HG03135 (cell line): ENCODE measurements at regions not wholly inside any gene's neighbourhood (a gene's known extent, or its start where the extent isn't known, plus 50 kb on each side); places are given as distances from the start of the nearest gene placed in this dataset.
A peak's percentile ranks its signal among the peaks of the same experiment; 100 is the strongest.
"Not testable (repeated sequence)": the region's sequence is repeated elsewhere in the genome, so short reads cannot be mapped to it uniquely, and the experiment has no call there.

Experiments used
- ATAC-seq: cut with Tn5 transposase; IDR thresholded peaks from one replicate; pipeline ENCODE4 v1.9.1; 2021; ENCODE audit warnings: mild to moderate bottlenecking, moderate library complexity; ENCODE audit not compliant: unreplicated experiment

DNA sequence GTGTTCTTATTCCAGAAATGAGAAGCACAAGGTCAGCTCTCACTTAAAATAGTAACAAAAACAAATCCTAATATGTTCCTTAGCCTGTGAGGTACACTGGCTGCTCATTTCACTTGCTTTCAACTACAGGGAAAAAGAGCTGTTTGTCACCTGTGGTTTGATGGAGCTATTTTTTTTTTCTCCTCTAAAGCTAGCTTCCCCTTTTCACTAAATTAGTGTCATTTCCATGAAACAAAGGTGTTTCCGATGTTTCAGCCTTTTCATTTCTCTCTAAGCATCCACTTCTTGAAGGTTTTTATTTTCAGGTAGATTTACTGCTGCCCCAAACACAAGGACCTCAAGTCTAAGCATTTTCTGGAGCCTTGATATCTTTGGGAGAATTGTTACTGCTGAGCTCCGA is 148.6 kb downstream of the RBMX2 start:
- no peak for ATAC-seq

- peak; percentile 67 for ATAC-seq
Observed at GRCh38 chrX:130552444-130553073, 150.8 kb downstream of the RBMX2 start.

- ATAC-seq = no peak
Observed at GRCh38 chrX:130555341-130555740, 153.6 kb downstream of the RBMX2 start.

DNA sequence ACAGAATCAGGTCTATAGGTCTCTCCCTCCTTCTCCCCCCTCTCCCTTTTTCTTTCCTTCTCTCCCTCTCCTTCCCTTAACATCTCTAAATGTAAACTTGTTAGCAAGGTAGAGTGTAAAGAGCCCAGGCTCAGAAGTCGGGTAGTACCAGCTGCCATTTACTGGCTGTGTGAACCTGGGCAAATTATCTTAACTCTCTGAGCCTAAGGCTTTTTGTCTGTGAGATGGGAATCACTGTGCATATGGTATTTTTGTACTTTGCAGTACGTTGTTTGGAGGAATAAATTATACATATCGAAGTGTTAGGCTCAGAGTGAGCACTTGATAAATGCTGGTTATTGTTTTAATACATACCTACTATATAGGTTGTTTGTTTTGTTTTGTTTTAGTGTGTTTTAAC is 154.0 kb downstream of the RBMX2 start:
- ATAC-seq = no peak

DNA sequence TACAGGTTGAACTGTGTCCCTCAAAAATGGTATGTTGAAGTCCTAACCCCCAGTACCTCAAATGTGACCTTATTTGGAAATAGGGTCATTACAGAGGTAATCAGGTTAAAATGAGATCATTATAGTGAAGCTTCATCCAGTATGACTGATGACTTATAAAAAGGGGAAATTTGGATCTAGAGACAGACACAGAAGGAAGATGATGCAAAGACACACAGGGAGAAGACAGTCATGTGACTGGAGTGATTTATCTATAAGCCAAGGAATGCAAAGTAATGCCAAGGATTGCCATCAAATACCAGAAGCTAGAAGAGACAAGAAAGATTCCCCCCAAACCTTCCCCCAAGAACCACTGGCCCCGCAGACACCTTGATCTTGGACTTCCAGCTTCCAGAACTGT is 155.2 kb downstream of the RBMX2 start:
- ATAC-seq = no peak

GRCh38 chrX:130560544-130560943 is 158.8 kb downstream of the RBMX2 start:
- no peak for ATAC-seq

DNA sequence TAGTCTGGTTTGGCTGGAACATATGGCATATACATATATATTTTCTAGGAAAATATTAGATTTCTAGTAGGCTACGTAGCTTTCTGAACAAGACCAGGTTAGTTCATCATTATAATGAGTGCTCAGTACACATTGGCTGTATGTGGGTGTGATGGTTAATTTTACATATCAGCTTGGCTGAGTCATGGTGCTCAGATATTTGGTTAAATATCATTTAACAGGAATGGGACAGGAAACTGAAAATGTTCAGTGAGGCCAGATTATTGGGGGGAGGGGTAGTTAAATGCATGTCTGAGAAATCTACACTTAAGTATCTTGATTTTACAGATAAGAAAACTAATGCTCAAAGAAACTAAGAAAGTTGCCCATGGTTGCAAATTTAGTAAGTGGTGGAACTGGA is 160.1 kb downstream of the RBMX2 start:
- no peak for ATAC-seq

DNA sequence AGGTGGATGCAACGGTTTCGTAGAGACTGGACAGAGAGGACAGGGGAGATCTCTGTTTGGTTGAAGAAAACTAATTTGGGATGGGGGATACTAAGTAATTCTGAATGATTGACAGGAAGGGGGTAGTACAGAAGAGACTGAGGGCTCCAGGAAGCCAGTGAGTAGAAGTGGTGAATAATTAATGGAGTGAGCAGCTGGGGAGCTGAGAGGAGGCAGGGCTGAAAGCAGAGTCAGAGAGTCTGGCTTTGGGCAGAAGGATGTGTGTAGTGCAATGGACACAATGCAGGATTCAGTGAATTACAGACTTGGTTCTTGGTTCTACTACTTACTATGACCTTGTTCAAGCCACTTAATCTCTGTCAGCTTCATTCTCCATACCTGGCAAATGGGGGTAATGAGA is 161.7 kb downstream of the RBMX2 start:
- ATAC-seq = peak; percentile 81

DNA sequence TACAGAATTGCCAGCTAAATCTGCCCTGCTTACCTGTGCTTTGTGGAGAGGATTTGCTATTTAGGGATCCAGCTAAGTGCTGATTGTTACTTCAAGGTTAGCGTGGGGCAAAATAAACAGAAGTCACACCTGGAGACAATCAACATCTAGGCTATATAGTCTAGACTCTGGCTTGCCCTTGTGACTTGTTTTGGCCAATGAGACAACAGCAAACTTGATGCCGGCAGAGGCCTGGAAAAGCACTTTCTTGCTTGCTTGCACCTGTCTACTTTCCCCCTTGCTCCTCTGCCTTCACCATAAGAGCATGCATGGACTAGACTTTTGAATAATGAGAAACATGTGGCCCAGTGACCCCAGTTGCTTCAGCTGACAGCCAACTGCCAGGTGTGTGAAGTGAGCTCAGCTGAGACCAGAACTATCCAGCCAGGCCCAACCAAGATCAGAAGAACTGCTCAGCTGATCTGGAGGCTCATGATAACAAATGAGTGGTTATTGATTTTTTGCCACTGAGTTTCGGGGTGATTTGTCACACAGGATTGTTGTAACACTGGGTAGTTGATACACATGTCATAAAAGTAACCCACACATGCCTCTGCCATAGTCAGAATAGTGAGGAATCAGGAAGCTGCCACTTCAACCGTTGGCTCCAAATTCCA is 164.4 kb downstream of the RBMX2 start:
- ATAC-seq = no peak

GRCh38 chrX:130573030-130573429 is 171.2 kb downstream of the RBMX2 start:
- not testable (repeated sequence) for ATAC-seq
